ENCODE measurements at regions not wholly inside any gene's neighbourhood (a gene's known extent, or its start where the extent isn't known, plus 50 kb on each side); places are given as distances from the start of the nearest gene placed in this dataset.

- no peak overlapping the region for H3K4me3 ChIP-seq
- H3K4me1 ChIP-seq: no peaks in the 10 kb centered on the region
- no peaks in the 10 kb centered on the region for H3K27me3 ChIP-seq
- no peak overlapping the region for H3K27ac ChIP-seq
- H3K9me3 ChIP-seq: no peaks in the 10 kb centered on the region
- no peaks in the 10 kb centered on the region for H3K36me3 ChIP-seq
- no peak for DNase-seq (ENCODE audit: low spot score in 2 of 2)
- TF ChIP-seq EP300 (IDR thresholded peaks at IDR 0.05) (no peak), POLR2A (IDR thresholded peaks at IDR 0.05) (no peak), CTCF (IDR thresholded peaks at IDR 0.05) (no peak), POLR2AphosphoS5 (IDR thresholded peaks at IDR 0.05) (no peak)
Measured at GRCh38 chr4:65202853-65203236, 467.4 kb downstream of the EPHA5 start.

- H3K36me3 ChIP-seq: no peaks in the 10 kb centered on the region
- TF ChIP-seq POLR2AphosphoS5 (IDR thresholded peaks at IDR 0.05) (no peak), POLR2A (IDR thresholded peaks at IDR 0.05) (no peak)
- H3K9me3 ChIP-seq: no peaks in the 10 kb centered on the region
- H3K4me3 ChIP-seq: no peak overlapping the region
- no peaks in the 10 kb centered on the region for H3K27me3 ChIP-seq
- no peak for DNase-seq (ENCODE audit: low spot score in 2 of 2)
- 67% methylated on average over 2 of the region's 2 CpGs for WGBS
- no peaks in the 10 kb centered on the region for H3K4me1 ChIP-seq
- H3K27ac ChIP-seq: no peak overlapping the region
Measured at GRCh38 chr4:65202165-65202852, 468.0 kb downstream of the EPHA5 start.

- H3K36me3 ChIP-seq: no peaks in the 10 kb centered on the region
- no peaks in the 10 kb centered on the region for H3K4me1 ChIP-seq
- TF ChIP-seq CTCF (IDR thresholded peaks at IDR 0.05) (no peak), POLR2A (IDR thresholded peaks at IDR 0.05) (no peak), POLR2AphosphoS5 (IDR thresholded peaks at IDR 0.05) (no peak)
- H3K27me3 ChIP-seq: no peaks in the 10 kb centered on the region
- no peak for DNase-seq (ENCODE audit: low spot score in 2 of 2)
- H3K9me3 ChIP-seq: no peaks in the 10 kb centered on the region
- 82% methylated on average over 1 of the region's 5 CpGs for WGBS
- H3K4me3 ChIP-seq: no peak overlapping the region
- no peak overlapping the region for H3K27ac ChIP-seq
Measured at GRCh38 chr4:65195666-65196065, 474.6 kb downstream of the EPHA5 start.

- no peak overlapping the region for H3K27ac ChIP-seq
- H3K4me3 ChIP-seq: no peak overlapping the region
- no peaks in the 10 kb centered on the region for H3K36me3 ChIP-seq
- DNase-seq (ENCODE audit: low spot score in 2 of 2): no peak
- no peaks in the 10 kb centered on the region for H3K27me3 ChIP-seq
- H3K9me3 ChIP-seq: no peaks in the 10 kb centered on the region
- TF ChIP-seq EP300 (IDR thresholded peaks at IDR 0.05) (no peak), POLR2AphosphoS5 (IDR thresholded peaks at IDR 0.05) (no peak), CTCF (IDR thresholded peaks at IDR 0.05) (no peak), POLR2A (IDR thresholded peaks at IDR 0.05) (no peak)
- 80% methylated on average over 1 of the region's 2 CpGs for WGBS
- no peaks in the 10 kb centered on the region for H3K4me1 ChIP-seq
Measured at GRCh38 chr4:65195002-65195401, 475.3 kb downstream of the EPHA5 start.

- WGBS: 71% methylated on average over 6 of the region's 7 CpGs
- no peaks in the 10 kb centered on the region for H3K27me3 ChIP-seq
- TF ChIP-seq CTCF (IDR thresholded peaks at IDR 0.05): no peak
- TF ChIP-seq POLR2A (IDR thresholded peaks at IDR 0.05): no peak
- no peak for TF ChIP-seq POLR2AphosphoS5 (IDR thresholded peaks at IDR 0.05)
- TF ChIP-seq EP300 (IDR thresholded peaks at IDR 0.05): no peak
Measured at GRCh38 chr4:65193985-65194384, 476.3 kb downstream of the EPHA5 start.

GRCh38 chr4:65190780-65191179 lies 479.5 kb downstream of the EPHA5 start:
- TF ChIP-seq POLR2A (IDR thresholded peaks at IDR 0.05): no peak
- TF ChIP-seq EP300 (IDR thresholded peaks at IDR 0.05): no peak
- TF ChIP-seq POLR2AphosphoS5 (IDR thresholded peaks at IDR 0.05): no peak
- TF ChIP-seq CTCF (IDR thresholded peaks at IDR 0.05): no peak
- no peaks in the 10 kb centered on the region for H3K4me1 ChIP-seq
- no peaks in the 10 kb centered on the region for H3K36me3 ChIP-seq
- no peak for DNase-seq (ENCODE audit: low spot score in 2 of 2)
- WGBS: 97% methylated on average over 2 of the region's 2 CpGs
- no peak overlapping the region for H3K4me3 ChIP-seq
- no peak overlapping the region for H3K27ac ChIP-seq
- H3K27me3 ChIP-seq: no peaks in the 10 kb centered on the region
- H3K9me3 ChIP-seq: peaks cover 7% of the 10 kb centered on the region

More at GRCh38 chr4:65193985-65194384, 476.3 kb downstream of the EPHA5 start:
- no peaks in the 10 kb centered on the region for H3K4me1 ChIP-seq
- DNase-seq (ENCODE audit: low spot score in 2 of 2): no peak
- H3K27ac ChIP-seq: no peak overlapping the region
- H3K4me3 ChIP-seq: no peak overlapping the region
- H3K36me3 ChIP-seq: no peaks in the 10 kb centered on the region
- H3K9me3 ChIP-seq: peaks cover 3% of the 10 kb centered on the region
